SK-N-MC (cell line): ENCODE measurements at regions not wholly inside any gene's neighbourhood (a gene's known extent, or its start where the extent isn't known, plus 50 kb on each side); places are given as distances from the start of the nearest gene placed in this dataset.

Experiments
- DNase-seq: peaks from one replicate; pipeline ENCODE4 v3.0.0-alpha.2; 2011; ENCODE audit warnings: low read depth, low spot score
- H3K27ac ChIP-seq: fragments of 200-600 bp; sonication (generic); 2 replicates; pipeline ENCODE4 v1.5.1; 2016; ENCODE audit warnings: mixed run types
- H3K36me3 ChIP-seq: fragments of 200-600 bp; sonication (generic); 2 replicates; pipeline ENCODE4 v1.6.1; 2017; ENCODE audit warnings: antibody characterized with exemption, low read length, mixed read lengths; ENCODE audit not compliant: insufficient read depth
- H3K4me3 ChIP-seq: fragments of 200-600 bp; sonication (generic); 2 replicates; pipeline ENCODE4 v1.5.1; 2016
- H3K9ac ChIP-seq: fragments of 200-600 bp; sonication (generic); 2 replicates; pipeline ENCODE4 v1.8.0; 2017; ENCODE audit warnings: mixed run types, mixed read lengths; ENCODE audit not compliant: insufficient read length
- H3K9me3 ChIP-seq: fragments of 200-600 bp; sonication (generic); 2 replicates; pipeline ENCODE4 v1.6.1; 2017; ENCODE audit warnings: low read depth, mild to moderate bottlenecking, antibody characterized with exemption, low read length, moderate library complexity, mixed read lengths
- EZH2 ChIP-seq: fragments of 200-600 bp; sonication (generic); IDR thresholded peaks from one replicate; pipeline ENCODE4 v1.6.1; 2017; ENCODE audit warnings: antibody characterized with exemption
- FOXP2 ChIP-seq: optimal IDR thresholded peaks from 2 replicates; pipeline ENCODE3; 2011; ENCODE audit warnings: mild to moderate bottlenecking, moderate library complexity; ENCODE audit not compliant: insufficient read depth; ENCODE audit errors: extremely low read length, control extremely low read depth
- POLR2AphosphoS5 ChIP-seq: IDR thresholded peaks from 2 replicates; pipeline ENCODE4 v1.6.1; 2012; ENCODE audit warnings: mild to moderate bottlenecking, low read depth, low read length, borderline replicate concordance

DNA sequence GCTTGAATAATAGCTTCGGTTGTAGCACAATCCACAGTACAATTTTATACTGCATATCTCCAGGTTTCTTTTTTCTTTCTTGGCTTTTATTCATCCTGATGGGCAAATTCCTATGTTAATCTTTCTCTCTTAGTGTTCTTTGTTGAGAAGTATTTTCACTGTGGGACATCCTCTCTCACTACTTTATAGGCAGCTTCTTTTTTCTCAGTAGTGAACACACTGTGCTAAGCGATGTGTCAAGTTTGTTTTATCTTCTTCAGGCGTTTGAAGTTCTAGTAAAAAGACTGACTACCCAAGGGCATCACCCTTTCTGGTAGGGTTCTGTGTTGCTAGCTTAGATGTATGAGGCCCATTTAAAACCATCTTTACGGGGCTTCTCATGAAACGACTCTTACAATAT, 182.1 kb downstream of the FAM170A start:
- Histone ChIP-seq H3K36me3 (no peaks in the 10 kb centered on the region), H3K9me3 (no peaks in the 10 kb centered on the region; the same call in 1 of the 2 replicates), H3K27ac (no peak overlapping the region), H3K4me3 (no peak overlapping the region), H3K9ac (no peak overlapping the region)
- no peak for TF ChIP-seq FOXP2
- DNase-seq, result no peak

DNA sequence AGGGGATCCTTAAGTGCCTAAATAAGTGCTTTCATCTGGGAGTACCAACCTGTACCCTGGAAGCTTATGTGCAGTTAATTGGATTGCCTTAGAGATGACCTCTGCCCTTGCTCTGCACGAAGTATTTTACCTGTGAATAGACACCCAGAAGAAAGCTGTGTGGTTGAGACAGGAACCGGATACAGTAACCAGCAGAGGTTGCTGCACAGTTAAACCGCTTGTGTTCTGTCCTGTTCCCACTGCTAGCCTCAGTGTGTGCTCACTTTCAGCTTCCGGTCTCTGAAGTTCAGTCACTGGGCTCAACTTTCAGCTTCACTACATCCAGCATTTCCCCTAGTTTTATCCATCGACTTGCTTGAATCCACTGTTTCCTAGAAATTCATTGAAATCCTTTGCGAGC, 185.3 kb downstream of the FAM170A start:
- no peak for TF ChIP-seq FOXP2
- no peak overlapping the region for H3K4me3 ChIP-seq
- no peaks in the 10 kb centered on the region for H3K9me3 ChIP-seq
- no peak overlapping the region for H3K9ac ChIP-seq
- no peak for DNase-seq
- no peaks in the 10 kb centered on the region for H3K36me3 ChIP-seq
- H3K27ac ChIP-seq, result no peak overlapping the region

DNA sequence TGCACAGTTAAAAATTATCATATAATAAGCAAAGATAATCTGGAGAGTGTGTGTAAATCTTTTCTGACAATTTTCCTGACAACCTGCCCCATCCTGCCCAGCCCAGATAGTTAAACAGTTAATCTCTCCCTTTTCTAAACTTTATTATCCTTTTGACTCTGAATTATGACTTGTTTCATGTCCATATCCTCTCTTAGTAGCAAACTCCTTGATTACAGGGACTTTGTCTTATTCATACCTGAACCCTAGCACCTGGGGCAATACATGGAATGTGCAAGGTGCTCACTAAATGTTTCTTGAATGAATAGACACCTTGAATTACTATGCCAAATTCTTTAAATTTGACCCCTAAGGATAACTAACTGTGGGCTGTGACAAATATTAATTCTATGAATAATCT, 186.7 kb downstream of the FAM170A start:
- Histone ChIP-seq H3K36me3 (no peaks in the 10 kb centered on the region), H3K4me3 (no peak overlapping the region), H3K27ac (no peak overlapping the region), H3K9me3 (no peaks in the 10 kb centered on the region), H3K9ac (no peak overlapping the region)
- no peak for DNase-seq
- no peak for TF ChIP-seq POLR2AphosphoS5
- no peak for TF ChIP-seq EZH2
- no peak for TF ChIP-seq FOXP2

DNA sequence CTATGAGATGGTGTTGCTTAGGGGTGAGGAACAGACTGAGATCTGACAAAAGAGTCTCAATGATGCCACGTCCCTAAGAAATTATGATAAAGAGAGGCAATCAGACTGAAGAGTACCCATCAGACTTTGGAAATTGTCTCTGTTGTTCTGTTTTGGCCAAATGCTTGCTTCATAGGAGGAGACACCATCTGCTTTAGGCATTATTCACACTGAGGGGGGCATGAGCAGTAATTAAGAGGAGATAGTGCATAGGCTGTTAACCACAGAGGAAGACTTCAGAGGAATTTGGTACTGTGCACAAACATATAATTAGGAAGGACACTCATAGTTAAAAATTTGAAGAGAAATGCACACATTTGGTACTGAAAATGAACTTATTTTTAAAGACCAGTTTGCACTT, 190.7 kb downstream of the FAM170A start:
- Histone ChIP-seq H3K9me3 (no peaks in the 10 kb centered on the region), H3K27ac (no peak overlapping the region), H3K9ac (no peak overlapping the region), H3K4me3 (no peak overlapping the region), H3K36me3 (no peaks in the 10 kb centered on the region)
- no peak for TF ChIP-seq POLR2AphosphoS5
- no peak for TF ChIP-seq EZH2
- no peak for TF ChIP-seq FOXP2
- DNase-seq, result no peak

DNA sequence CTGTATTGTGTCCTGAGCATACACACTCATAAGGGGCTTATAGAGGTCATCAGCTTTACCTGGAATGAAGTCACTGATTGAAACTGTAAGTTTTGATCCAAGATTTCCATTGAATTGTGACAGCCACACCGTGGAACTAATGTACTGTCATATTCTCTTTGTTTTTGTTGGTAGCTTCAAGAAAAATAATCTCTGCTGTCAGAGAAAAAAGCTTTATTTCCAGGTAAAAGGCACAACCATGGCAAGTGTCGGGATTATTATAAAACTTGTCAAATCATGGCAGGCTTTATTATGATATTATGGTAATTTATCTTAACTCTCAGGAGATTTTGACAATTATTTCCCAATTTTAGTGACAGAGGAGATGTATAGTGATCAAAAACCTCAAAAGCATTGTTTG, 191.2 kb downstream of the FAM170A start:
- DNase-seq, result no peak
- Histone ChIP-seq H3K4me3 (no peak overlapping the region), H3K27ac (no peak overlapping the region), H3K9ac (no peak overlapping the region), H3K36me3 (no peaks in the 10 kb centered on the region), H3K9me3 (no peaks in the 10 kb centered on the region)
- TF ChIP-seq FOXP2 (no peak), POLR2AphosphoS5 (no peak), EZH2 (no peak)

DNA sequence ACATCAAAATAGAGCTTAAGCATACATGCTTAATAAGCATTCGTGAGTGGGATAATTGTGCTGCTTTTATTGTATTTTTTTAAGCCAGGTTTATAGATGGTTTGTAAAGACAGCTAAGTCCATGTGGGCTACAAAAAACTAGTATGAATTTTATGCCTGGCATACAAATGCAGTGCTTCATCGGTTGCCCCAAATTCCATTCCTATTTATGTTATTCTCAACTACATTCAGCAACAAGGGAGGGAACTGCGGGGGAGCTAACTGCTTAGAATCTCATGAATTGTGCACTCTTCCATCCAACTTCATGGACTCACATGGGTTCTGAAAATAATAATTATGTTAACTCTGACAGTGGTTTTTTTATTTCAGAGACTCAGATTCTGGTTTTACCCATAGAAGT, 199.2 kb downstream of the FAM170A start:
- Histone ChIP-seq H3K4me3 (no peak overlapping the region), H3K9me3 (no peaks in the 10 kb centered on the region), H3K27ac (no peak overlapping the region), H3K36me3 (no peaks in the 10 kb centered on the region), H3K9ac (no peak overlapping the region)
- TF ChIP-seq POLR2AphosphoS5 (no peak), FOXP2 (no peak), EZH2 (no peak)
- DNase-seq, result no peak

DNA sequence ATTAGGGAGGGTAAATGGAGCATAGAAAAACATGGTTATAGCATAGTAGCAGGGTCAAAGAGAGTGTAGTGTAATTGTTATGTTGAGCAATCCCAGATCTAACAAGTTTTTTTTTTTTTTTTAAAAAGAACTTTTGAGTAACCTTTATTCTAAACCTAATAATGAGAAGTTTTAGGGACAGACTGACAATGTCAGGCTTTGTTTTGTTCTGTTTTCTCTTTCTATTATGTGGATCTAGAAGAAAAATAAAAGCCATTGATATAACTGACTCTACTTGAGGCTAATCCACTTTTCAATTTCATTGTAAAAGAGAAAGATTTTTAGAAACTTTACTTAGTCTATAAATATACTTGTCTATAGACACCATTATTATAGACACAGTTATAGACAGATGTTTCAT, 200.0 kb downstream of the FAM170A start:
- no peaks in the 10 kb centered on the region for H3K36me3 ChIP-seq
- H3K9ac ChIP-seq, result no peak overlapping the region
- DNase-seq, result no peak
- TF ChIP-seq FOXP2 (no peak), EZH2 (no peak), POLR2AphosphoS5 (no peak)
- H3K27ac ChIP-seq, result no peak overlapping the region
- no peak overlapping the region for H3K4me3 ChIP-seq
- no peaks in the 10 kb centered on the region for H3K9me3 ChIP-seq

DNA sequence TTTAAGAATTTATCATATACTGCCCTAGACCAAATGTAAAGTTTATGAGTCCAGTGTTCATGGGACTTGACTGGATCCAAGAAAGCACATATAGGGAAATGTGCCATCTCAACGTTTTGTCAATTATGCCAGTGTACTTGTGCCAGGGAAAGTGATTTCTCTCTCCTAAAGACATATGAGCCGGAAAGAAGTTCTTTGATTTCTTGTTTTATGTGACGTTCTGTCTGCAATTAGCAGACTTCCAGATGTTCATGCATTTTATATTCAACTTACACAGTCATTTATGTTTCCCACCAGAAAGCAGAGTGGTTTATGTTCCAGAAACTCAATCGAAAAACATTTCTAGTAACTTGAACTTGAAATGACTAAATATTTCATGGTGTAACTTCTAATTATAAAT, 203.8 kb downstream of the FAM170A start:
- H3K9ac ChIP-seq, result no peak overlapping the region
- TF ChIP-seq POLR2AphosphoS5 (no peak), EZH2 (no peak), FOXP2 (no peak)
- peak; percentile 3 for DNase-seq
- H3K4me3 ChIP-seq, result peak overlapping the region; percentile 50; the same call in 1 of the 2 replicates
- no peaks in the 10 kb centered on the region for H3K9me3 ChIP-seq
- peak overlapping the region; percentile 69 for H3K27ac ChIP-seq
- H3K36me3 ChIP-seq, result no peaks in the 10 kb centered on the region

DNA sequence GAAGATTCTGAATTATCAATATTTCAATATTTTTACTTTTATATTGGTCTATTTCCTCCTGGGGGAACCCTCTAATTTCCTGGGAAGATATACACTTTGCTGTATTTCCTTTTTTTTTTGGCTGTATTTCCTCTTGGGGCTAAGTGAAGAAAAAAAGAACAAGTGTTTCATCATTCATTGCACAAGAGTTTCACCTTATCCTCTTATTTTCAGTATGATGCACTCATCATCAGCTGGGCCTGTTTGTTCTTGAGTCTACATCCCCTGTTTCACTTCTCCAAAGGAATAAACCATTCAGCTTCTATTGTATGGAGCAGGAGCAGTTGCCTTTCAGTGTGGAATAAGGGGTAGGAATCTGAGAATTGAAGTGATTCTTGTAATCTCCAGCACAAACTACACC, 210.8 kb downstream of the FAM170A start:
- TF ChIP-seq EZH2, result no peak
- TF ChIP-seq POLR2AphosphoS5, result no peak
- no peak for TF ChIP-seq FOXP2
- no peaks in the 10 kb centered on the region for H3K9me3 ChIP-seq
- no peak overlapping the region for H3K4me3 ChIP-seq
- H3K27ac ChIP-seq, result no peak overlapping the region
- no peak overlapping the region for H3K9ac ChIP-seq
- no peaks in the 10 kb centered on the region for H3K36me3 ChIP-seq
- no peak for DNase-seq

DNA sequence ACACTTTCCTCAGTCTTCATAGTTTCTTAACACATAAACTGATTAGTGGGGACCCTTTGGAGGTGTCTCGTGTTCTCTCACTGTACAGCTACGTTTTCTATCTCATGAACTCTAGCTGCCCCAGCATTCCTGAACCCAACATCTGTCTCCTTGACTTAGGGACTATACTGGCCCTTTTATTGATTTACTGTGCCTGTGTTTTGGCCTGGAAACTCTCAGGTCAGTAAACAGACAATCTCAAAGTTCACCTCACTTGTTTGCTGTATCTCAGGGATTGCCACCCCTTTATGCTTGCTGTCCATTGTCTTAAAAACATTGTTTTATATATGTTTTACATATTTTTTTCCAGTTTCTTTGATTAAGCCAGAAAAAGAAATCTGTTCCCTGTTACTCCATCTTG, 222.8 kb downstream of the FAM170A start:
- TF ChIP-seq POLR2AphosphoS5, result no peak
- TF ChIP-seq FOXP2, result no peak
- no peak for TF ChIP-seq EZH2
- no peaks in the 10 kb centered on the region for H3K9me3 ChIP-seq
- no peak for DNase-seq
- no peak overlapping the region for H3K4me3 ChIP-seq
- no peak overlapping the region for H3K9ac ChIP-seq
- no peak overlapping the region for H3K27ac ChIP-seq
- H3K36me3 ChIP-seq, result no peaks in the 10 kb centered on the region
